GM18861 (cell line): ENCODE measurements at regions not wholly inside any gene's neighbourhood (a gene's known extent, or its start where the extent isn't known, plus 50 kb on each side); places are given as distances from the start of the nearest gene placed in this dataset.
"Not testable (repeated sequence)": the region's sequence is repeated elsewhere in the genome, so short reads cannot be mapped to it uniquely, and the experiment has no call there.

Source experiments
- ATAC-seq: cut with Tn5 transposase; IDR thresholded peaks from one replicate; pipeline ENCODE4 v1.9.1; 2021; ENCODE audit not compliant: unreplicated experiment

- ATAC-seq: no peak
These were observed 88.1 kb upstream of the STMND1 start for GRCh38 chr6:17013701-17014100.

DNA sequence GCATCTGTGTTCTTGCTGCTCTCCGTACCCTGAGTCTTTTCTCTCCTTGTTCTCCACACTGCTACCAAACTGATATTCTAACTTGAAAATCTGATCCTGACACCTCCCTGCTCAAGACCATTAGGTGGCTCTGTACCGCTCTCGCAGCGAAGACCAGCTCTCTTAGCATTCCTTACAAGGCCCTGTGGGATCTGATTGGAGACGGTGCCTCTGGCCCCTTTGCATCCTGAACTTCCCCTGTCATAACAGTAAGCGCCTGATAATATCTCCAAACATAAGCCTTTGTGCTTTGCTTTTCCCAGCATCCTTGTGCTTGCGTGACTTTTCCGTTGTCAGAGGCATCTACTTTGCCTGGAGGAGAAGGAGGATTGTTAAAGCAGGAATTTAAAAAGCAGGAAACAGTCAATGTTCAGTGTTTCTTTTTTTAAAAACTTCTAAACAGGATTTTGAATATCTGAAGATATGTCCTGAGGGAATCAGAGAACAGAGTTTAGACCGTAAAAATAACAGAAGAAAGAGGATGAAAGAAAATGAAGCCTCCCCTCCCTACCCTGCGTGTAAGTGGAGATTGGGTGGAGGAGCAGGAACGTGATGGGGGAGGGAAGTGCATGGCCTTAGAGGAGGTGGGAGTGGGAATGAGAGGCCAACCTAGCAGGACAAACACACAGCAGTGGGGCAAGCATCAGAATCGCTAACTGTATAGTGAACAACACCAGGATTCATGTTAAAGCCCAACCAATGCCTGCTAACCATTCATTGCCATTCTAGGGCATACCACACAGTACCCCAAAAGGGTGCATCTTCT lies 89.2 kb upstream of the STMND1 start:
- no peak for ATAC-seq

DNA sequence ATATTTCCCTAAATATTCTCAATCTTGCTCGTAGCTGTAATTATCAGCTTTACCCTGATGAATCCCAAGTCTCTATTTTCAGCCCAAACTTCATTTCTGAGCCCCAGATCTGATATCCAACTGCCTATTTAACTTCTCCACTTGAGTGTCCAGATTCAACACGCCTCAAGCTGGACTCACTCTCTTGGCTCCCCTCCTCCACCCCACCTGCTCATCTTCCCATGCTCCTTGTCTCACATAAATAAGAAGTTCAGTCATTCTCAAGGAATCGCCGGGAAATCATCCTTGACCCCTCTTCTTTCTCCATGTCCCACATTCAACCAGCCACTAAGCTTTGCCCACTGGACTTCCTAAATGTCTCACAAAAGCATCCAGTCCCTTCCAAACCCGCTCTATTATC lies 89.9 kb upstream of the STMND1 start:
- ATAC-seq: no peak

DNA sequence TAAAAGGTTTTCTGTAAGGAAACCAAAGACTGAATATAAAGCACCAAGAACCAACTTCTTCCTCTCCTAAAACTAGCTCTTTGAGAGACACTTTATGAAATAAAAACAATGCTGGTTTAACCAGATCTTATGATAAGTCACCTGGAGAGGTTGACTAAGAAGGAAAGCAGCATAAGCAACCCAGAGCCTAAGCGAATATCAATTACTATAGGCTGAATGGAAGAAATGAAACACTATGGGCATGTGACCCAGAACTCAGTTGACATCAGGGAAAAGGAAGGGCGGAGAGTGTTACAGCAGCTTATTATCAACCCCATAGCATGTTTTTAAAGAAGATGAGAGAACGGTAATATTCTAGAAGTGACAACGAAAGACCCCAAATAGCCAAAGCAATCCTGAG lies 94.1 kb upstream of the STMND1 start:
- no peak for ATAC-seq

GRCh38 chr6:17006543-17006942 lies 95.3 kb upstream of the STMND1 start:
- ATAC-seq: no peak

DNA sequence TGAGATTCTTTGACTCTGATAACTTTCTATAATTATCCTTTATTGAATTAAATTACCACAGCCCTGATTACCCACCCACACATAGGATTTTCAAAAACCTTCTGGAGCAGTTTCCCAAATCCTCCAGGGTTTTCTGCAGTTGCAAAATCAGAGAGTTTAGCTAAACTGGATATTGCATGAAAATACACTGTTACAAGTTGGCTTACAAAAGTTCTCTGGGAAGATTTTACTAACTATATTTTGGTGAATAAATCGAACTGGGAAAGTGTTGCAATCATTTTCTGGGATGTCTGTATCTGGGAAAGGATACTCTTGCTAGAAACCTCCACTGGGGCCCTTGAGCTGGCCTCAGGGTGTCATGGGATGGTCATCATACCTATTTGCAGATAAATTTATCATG lies 97.6 kb upstream of the STMND1 start:
- no peak for ATAC-seq

- ATAC-seq: no peak
These were observed 99.7 kb upstream of the STMND1 start for GRCh38 chr6:17002123-17002522.

DNA sequence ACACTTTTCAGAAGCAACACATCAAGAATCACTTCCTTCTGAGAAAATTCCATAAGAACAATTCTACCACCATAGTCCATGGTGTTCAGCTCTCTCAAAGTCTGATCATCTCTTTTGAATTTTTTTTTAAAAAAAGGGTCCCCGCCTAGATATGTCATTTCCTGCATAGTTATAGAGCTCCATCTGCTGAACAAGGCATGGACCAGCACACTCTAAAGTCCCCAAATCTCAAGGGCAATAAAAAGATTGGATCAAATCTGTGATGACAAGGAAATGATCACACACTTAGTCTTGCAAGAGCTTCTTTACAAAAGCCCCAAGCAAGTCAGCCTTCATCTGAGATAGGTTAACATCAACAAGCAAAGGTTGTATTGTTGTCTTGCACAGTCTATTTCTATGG lies 100.7 kb upstream of the STMND1 start:
- ATAC-seq: no peak

DNA sequence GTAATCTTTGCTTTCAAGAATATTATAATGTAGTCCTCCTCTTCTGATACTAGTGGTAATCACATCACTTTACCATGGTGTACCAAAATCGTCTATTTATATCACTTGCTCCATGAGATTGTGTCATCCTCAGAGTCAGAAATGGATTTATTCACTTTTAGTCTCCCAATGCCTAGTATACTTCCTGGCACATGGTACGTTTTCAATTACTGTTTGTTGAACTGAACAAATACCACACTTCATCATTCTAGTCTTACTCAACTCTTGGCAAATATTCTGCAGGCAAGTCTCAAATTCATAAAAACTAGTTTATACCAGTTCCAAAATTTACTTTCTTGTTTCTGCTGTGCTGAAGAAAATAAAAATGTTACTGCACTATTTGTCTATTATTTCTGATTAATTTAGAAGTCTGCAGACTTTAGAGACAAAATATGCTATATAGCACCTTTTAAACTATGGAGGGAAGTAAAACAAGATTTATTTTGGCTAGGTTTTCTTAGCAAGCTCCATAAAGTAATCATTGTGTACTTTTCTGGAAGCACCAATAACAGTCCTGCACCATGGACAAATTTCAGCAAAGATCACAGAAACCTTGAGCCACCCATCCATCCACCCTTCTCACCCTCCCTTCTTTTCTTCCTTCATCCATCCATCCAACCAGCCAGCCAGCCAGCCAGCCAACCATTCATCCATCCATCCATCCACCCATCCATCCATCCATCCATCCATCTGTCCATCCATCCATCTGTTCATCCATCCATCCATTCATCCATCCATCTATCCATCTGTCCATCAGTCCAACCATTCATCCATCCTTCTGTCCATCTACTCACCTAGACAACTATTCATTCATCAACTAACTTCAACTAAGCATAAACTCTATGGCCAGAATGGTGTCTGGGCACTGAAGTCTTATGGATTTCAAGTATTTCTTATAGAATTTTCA lies 102.1 kb upstream of the STMND1 start:
- no peak for ATAC-seq

DNA sequence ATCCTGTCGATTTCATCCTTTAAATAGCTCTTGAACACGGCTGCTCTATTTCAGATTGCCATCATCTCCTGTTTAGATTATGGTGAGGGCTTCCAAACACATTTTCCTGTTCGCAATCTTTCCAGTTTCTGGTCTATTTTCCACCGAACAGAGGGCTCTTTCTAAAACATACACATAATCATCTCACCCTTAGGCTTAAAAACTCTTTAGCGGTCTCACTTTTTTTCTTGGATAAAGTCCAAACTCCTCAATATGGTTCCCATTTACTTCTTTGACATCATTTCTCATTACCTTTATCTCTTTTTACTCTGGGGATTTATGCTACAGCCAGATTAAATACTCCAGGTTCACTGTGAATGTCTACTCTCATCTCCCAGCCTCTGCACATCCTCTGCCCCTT lies 103.4 kb upstream of the STMND1 start:
- ATAC-seq: no peak

DNA sequence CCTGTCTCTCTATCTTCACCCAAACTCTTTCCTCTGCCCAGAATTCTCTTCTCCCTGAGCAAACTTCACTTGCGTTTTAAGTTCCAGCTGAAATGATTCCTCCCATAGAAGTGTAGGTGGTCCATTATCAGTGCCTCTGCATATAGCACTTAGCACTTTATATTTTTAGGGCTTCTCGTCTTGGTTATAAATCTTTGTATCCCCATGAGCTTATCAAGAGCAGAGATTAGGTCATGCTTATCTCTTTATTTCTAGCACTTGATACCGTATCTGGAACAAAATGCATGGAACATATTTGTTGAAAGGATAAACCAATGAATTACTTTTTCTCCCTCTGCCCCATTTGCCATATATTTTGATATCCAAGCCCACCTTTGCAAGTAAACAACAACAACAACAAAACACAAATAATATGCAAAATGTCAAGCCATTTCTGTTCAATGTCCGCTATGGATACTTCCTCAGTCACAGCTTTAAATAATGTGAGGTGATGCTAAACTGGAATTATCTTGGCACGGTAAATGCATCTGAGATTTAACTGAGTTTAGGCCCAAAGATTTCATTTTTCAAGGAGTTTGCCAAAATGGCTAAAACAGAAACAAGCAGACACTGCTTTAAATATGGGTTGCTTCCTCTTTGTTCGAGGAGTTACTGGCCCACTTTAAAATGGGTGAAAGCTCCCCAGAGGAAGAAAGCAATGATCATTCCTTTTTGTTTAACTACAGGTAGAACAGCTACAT lies 106.2 kb upstream of the STMND1 start:
- no peak for ATAC-seq

DNA sequence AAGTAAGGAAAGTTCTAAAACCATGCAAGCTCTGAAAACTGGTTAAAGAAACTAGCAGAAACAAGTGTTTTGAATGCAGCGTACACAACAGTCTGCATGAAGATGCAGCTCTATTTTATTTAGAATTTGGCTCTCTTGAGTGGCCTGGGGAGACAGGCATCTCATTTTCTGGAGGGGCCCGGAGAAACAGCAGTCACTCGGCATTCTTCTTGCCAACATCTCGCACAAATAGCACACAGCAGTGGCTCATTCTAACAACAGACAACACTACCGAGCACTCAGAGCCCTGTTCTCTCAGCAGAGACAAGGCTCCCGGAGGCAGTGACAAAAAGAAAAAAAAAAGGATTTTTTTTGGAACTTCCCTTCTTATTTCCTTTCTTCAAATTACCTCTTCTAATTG lies 108.5 kb upstream of the STMND1 start:
- no peak for ATAC-seq

DNA sequence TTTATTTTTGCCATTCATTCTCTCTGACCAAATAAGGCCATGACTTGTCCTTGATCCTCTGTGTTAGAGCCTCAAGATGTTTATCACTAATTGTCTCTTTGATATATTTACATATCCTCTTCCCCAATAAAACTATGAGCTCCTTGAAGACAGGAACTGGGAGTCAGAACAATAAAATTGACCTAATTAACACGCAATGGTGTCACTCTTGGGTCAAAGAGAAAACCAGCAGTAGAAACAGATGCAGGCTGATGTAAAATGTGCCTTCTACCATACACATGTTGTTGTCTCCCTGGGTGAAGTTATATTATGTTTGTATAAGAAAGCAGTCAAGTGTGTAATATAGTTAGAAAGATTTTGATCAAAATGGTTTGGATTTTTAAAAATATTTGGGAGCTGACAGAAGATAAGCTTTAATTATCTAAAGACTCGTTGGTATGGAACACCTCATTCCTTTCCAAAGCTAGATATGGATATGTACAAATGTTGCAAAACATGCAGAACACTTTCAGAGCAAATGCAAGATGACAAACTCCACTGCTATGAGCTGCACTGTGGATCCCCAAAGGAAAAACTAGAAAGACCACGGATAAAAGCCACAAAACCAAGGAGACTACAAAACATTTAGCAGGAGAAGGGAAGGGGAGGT lies 109.7 kb upstream of the STMND1 start:
- ATAC-seq: no peak

- not testable (repeated sequence) for ATAC-seq
These were observed 111.9 kb upstream of the STMND1 start for GRCh38 chr6:16989976-16990375.

DNA sequence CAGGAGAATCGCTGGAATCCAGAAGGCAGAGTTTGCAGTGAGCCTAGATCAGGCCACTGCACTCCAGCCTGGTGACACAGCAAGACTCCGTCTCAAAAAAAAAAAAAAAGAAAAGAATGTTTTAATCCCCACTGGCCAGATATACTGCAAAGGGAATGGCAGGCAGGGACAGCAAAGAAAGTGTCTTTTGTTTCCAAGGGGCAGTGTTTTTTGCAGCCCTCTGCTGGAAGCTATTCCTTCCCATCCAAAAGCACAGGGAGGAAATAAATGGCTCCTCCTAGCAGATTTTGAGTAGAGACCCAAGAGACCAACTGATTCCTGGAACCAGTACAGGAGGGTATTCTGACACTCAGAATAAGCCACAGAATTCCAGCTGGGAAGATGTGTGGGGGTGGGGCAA lies 112.5 kb upstream of the STMND1 start:
- ATAC-seq: no peak

DNA sequence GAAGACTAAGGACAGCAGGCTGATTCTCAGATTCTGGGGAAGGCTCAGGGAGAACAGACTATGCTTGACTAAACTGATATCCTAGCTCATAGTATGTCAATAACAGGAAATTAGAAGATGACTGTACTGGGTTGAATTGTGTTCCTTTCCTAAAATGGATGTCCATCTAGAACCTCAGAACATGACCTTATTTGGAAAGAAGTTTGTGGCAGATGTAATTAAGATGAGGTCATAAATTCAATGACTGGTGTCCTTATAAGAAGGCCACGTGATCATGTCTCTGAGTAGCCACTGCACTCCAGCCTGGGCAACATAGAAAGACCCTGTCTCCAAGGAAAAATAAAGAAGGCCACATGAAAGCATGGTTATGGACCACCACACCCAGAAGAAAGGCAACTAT lies 113.9 kb upstream of the STMND1 start:
- no peak for ATAC-seq

GRCh38 chr6:16985513-16986284 lies 116.2 kb upstream of the STMND1 start:
- no peak for ATAC-seq

DNA sequence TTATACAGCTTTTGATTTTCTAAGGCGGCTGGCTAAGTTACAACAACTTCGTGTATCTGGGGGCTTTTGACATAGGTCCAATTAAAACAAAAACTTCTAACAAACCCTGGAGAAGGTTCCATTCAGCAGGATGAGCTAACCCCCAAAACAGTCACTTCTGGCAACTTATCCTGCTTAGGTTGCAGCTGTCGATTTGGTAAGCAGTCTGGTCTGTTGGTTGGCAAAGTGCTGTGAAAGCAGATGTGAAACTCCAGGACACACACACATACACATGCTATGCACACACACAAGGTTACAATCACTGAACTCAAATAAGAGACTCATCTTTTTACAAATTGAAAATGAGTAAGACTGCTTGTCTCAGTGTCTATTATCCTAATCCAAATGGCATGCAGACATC lies 119.0 kb upstream of the STMND1 start:
- peak; percentile 52 for ATAC-seq

DNA sequence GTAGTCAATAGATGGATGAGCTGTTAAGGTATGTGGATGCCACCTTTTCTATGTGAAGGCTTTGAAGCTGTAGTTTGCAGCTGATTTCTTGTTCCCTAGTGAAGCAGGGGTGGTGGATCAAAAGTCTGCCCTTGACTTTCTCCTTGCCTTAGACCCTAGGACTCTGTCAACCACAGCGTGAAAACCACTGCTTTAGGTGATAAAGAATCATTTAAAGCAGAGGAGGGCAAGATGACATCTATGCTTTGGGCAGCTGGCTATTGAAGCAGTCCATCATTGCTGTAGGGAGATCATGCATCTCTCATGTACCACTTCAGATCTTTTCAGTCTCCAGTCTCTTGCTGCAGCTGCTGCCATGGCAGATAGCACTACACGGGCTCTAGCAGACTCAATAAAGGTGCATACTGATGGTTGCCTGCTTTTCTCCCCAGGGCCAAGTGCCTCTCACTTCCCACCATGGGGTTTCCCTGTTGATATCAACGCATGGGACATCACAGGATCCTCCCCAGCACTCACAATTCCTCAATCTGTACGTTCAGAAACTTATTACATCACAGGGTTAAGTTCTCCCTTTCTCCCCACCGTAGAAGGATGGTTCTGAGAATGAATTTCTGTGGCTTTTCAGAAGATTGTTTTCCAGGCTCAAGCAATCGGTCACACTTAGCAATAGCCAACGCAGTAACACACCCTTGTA lies 122.0 kb upstream of the STMND1 start:
- ATAC-seq: no peak

GRCh38 chr6:16978686-16979085 lies 123.2 kb upstream of the STMND1 start:
- no peak for ATAC-seq
